Transverse colon (tissue), 3 donors: ENCODE measurements at regions not wholly inside any gene's neighbourhood (a gene's known extent, or its start where the extent isn't known, plus 50 kb on each side); places are given as distances from the start of the nearest gene placed in this dataset.

Experiments
- POLR2A ChIP-seq: fragments of 450-650 bp; IDR thresholded peaks from one replicate; pipeline ENCODE4 v1.6.1; 2016; ENCODE audit warnings: antibody characterized with exemption, mild to moderate bottlenecking, moderate library complexity
- TF ChIP-seq, protein P1 (sequence below), 5 experiments: fragments of 200-600 bp in 3 of 5; fragments of 450-650 bp in 2 of 5; sonication (generic) in 3 of 5; IDR thresholded peaks; 1 replicate in 2 of 5; 2 replicates in 3 of 5; pipeline ENCODE4 v1.5.1; 2016 to 2017; ENCODE audit warnings: antibody characterized with exemption in 5 of 5, inconsistent platforms in 3 of 5, mild to moderate bottlenecking in 2 of 5, moderate library complexity in 1 of 5

DNA sequence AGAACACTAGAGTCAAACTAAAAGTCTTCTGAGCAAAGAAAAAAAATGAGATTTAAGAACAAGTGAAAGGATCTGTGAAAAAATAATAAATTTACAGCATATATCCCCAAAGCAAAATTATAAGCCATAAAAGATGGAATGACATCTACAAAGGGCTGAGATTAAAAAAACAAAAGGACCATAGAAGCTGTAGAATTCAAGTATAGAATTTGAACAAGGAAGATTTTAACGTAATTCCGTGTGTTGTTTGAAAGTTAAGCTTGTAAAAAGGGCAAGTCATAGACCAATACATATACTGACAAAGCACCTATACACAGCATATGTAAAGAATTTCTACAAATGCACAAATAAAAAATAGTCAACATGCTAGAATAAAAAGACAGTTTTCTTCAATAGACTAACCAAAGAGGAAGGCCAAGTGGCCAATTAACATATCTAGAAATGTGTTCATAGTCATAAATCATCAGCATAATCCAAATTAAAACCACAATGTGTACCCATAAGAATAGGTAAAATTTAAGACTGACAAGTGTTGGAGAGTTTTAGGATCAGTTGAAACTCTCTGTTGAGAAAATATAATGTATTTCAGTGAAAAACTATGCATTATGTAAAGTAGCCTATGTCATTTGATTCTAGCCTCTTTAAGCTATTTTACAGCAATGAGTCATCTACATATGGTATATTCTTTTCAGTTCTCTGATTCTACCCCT lies 674.9 kb downstream of the OLFM4 start:
- no peak for TF ChIP-seq POLR2A
- TF ChIP-seq, protein P1, sequence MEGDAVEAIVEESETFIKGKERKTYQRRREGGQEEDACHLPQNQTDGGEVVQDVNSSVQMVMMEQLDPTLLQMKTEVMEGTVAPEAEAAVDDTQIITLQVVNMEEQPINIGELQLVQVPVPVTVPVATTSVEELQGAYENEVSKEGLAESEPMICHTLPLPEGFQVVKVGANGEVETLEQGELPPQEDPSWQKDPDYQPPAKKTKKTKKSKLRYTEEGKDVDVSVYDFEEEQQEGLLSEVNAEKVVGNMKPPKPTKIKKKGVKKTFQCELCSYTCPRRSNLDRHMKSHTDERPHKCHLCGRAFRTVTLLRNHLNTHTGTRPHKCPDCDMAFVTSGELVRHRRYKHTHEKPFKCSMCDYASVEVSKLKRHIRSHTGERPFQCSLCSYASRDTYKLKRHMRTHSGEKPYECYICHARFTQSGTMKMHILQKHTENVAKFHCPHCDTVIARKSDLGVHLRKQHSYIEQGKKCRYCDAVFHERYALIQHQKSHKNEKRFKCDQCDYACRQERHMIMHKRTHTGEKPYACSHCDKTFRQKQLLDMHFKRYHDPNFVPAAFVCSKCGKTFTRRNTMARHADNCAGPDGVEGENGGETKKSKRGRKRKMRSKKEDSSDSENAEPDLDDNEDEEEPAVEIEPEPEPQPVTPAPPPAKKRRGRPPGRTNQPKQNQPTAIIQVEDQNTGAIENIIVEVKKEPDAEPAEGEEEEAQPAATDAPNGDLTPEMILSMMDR (IDR thresholded peaks at IDR 0.05): no peak
